Lower leg skin (tissue), 3 donors: ENCODE measurements at regions not wholly inside any gene's neighbourhood (a gene's known extent, or its start where the extent isn't known, plus 50 kb on each side); places are given as distances from the start of the nearest gene placed in this dataset.

ENCODE experiments used
- POLR2A ChIP-seq, 2 donors: fragments of 450-650 bp; IDR thresholded peaks; one replicate each; pipeline ENCODE4 v1.6.1; 2016 to 2017; ENCODE audit warnings: antibody characterized with exemption in 2 of 2, mild to moderate bottlenecking in 1 of 2, moderate library complexity in 1 of 2
- TF ChIP-seq, protein P1 (sequence below), 3 donors: fragments of 450-650 bp; IDR thresholded peaks; one replicate each; pipeline ENCODE4 v1.5.1; 2016; ENCODE audit warnings: antibody characterized with exemption in 3 of 3, mild to moderate bottlenecking in 3 of 3, moderate library complexity in 2 of 3

DNA sequence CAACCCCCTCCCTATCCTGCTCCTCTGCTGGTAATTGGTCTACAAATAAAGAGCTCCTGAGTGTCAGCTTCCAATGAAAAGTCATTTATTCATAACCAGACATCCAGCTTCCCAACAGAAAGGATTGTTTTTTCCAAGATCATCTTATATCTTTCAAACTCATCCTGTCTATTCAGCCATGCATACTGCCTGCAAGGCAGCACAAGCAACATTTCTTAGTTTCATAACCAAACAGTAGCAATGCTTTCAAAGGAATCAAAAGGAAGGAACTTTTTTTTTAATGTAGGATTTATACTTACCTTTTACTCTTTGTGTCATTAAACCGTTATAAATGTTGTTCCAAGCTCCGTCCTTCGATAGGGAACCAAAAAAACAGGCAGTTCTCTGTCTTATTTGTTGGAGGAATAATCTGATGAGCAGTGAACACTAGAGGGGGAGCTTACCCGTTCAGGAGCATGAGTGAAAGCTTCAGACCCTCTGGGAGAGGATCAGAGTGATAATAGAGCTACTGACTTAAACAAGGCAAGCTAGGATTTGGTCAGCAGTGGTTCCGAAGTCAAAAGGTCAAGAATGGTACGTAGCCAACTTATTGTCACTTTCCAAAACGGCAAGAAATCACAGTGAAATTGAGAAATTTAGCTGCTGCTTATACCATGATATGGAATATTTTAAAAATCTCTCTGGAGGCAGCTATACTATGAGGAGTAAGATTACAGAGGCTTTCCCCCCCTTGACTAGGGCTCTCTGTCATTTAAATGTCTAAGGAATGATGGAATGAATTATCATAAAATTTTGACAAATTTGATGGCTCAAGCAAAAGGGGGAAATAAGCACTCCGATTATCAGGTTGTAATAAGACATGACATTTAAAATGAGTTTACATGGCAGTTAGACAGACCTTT, 892.9 kb downstream of the NR2F1-AS1 start:
- TF ChIP-seq, protein P1, sequence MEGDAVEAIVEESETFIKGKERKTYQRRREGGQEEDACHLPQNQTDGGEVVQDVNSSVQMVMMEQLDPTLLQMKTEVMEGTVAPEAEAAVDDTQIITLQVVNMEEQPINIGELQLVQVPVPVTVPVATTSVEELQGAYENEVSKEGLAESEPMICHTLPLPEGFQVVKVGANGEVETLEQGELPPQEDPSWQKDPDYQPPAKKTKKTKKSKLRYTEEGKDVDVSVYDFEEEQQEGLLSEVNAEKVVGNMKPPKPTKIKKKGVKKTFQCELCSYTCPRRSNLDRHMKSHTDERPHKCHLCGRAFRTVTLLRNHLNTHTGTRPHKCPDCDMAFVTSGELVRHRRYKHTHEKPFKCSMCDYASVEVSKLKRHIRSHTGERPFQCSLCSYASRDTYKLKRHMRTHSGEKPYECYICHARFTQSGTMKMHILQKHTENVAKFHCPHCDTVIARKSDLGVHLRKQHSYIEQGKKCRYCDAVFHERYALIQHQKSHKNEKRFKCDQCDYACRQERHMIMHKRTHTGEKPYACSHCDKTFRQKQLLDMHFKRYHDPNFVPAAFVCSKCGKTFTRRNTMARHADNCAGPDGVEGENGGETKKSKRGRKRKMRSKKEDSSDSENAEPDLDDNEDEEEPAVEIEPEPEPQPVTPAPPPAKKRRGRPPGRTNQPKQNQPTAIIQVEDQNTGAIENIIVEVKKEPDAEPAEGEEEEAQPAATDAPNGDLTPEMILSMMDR (IDR thresholded peaks at IDR 0.05), result no peak
- TF ChIP-seq POLR2A (IDR thresholded peaks at IDR 0.05), result no peak
